B cell (primary cell): ENCODE measurements at regions not wholly inside any gene's neighbourhood (a gene's known extent, or its start where the extent isn't known, plus 50 kb on each side); places are given as distances from the start of the nearest gene placed in this dataset.

Experiments
- ATAC-seq: fragments of 200-7000 bp; cut with Tn5 transposase; one replicate; pipeline ENCODE4 v1.10.0; 2021; ENCODE audit warnings: low read depth, mild to moderate bottlenecking, moderate number of reproducible peaks, moderate library complexity
- CTCF ChIA-PET: fragments of 350-600 bp; sonication (Branson Sonifier 250); formaldehyde crosslinking; loops from one replicate; lab custom pipeline; 2021; ENCODE audit warnings: antibody characterized with exemption, inconsistent platforms; lab: Charles Lee
- POLR2A ChIA-PET: fragments of 350-600 bp; sonication (Branson Sonifier 250); formaldehyde crosslinking; loops from one replicate; lab custom pipeline; 2021; ENCODE audit warnings: antibody characterized with exemption; lab: Charles Lee
- DNase-seq: peaks from one replicate; pipeline ENCODE4 v3.0.0; 2013
- H2AFZ ChIP-seq: 2 replicates; pipeline ENCODE4 v1.6.1; 2012; ENCODE audit warnings: mild to moderate bottlenecking, low read depth, low read length; ENCODE audit not compliant: insufficient read depth, poor library complexity, severe bottlenecking
- H3K27ac ChIP-seq, 2 donors: 1 replicate in 1 of 2; 2 replicates in 1 of 2; pipeline ENCODE4 v1.5.1; 2012 to 2013; ENCODE audit warnings: low read length in 2 of 2, mild to moderate bottlenecking in 2 of 2, moderate library complexity in 1 of 2
- H3K27me3 ChIP-seq, 4 experiments: fragments of 200-600 bp in 1 of 4; sonication (generic) in 1 of 4; replicated peaks in 1 of 4; 1 replicate in 2 of 4; 2 replicates in 2 of 4; pipeline versions ENCODE4 v1.6.1 to v1.7.0; 2013 to 2016; ENCODE audit warnings: low read length in 3 of 4, mild to moderate bottlenecking in 2 of 4, mixed read lengths in 1 of 4, moderate library complexity in 1 of 4; ENCODE audit not compliant: insufficient read depth in 4 of 4, control insufficient read depth in 3 of 4; ENCODE audit errors: control extremely low read depth in 1 of 4
- H3K36me3 ChIP-seq, 2 experiments: replicated peaks in 1 of 2; 1 replicate in 1 of 2; 2 replicates in 1 of 2; pipeline versions ENCODE4 v1.6.1 to v1.7.1; 2013; ENCODE audit warnings: low read length in 1 of 2; ENCODE audit not compliant: insufficient read depth in 2 of 2, control insufficient read depth in 1 of 2; ENCODE audit errors: control extremely low read depth in 1 of 2, extremely low read depth in 1 of 2
- H3K4me1 ChIP-seq, 2 donors: fragments of 200-600 bp in 1 of 2; sonication (generic) in 1 of 2; 1 replicate in 1 of 2; 2 replicates in 1 of 2; pipeline versions ENCODE4 v1.5.1 to v1.6.1; 2013 to 2017; ENCODE audit warnings: low read length in 2 of 2; ENCODE audit not compliant: control insufficient read depth in 2 of 2, insufficient read depth in 2 of 2
- H3K4me2 ChIP-seq: replicated peaks from 2 replicates; pipeline ENCODE3; 2012; ENCODE audit warnings: mild to moderate bottlenecking, low read depth, low read length; ENCODE audit not compliant: poor library complexity, severe bottlenecking
- H3K4me3 ChIP-seq, 5 experiments: fragments of 200-600 bp in 1 of 5; sonication (generic) in 1 of 5; 1 replicate in 3 of 5; 2 replicates in 2 of 5; pipeline versions ENCODE4 v1.5.1 to v1.7.0; 2011 to 2016; ENCODE audit warnings: low read length in 4 of 5, mild to moderate bottlenecking in 4 of 5, low read depth in 2 of 5, control low read depth in 1 of 5, moderate library complexity in 1 of 5; ENCODE audit not compliant: insufficient read depth in 1 of 5; ENCODE audit errors: control extremely low read depth in 1 of 5, extremely low read depth in 1 of 5
- H3K79me2 ChIP-seq: fragments of 200-600 bp; sonication (generic); one replicate; pipeline ENCODE4 v1.6.0; 2016; ENCODE audit warnings: low read length; ENCODE audit not compliant: control insufficient read depth, insufficient read depth
- H3K9ac ChIP-seq: fragments of 200-600 bp; sonication (generic); 2 replicates; pipeline ENCODE4 v1.6.1; 2017; ENCODE audit warnings: mild to moderate bottlenecking, low read length, moderate library complexity
- H3K9me3 ChIP-seq, 3 donors: one replicate each; pipeline versions ENCODE4 v1.6.1 to v1.7.1; 2013; ENCODE audit warnings: low read length in 2 of 3; ENCODE audit not compliant: control insufficient read depth in 2 of 3, insufficient read depth in 1 of 3; ENCODE audit errors: control extremely low read depth in 1 of 3
- H4K20me1 ChIP-seq: 2 replicates; pipeline ENCODE4 v1.6.0; 2012; ENCODE audit warnings: mild to moderate bottlenecking, low read length; ENCODE audit not compliant: insufficient read depth, control insufficient read depth, poor library complexity, severe bottlenecking
- H3K27ac Mint-ChIP-seq: one replicate; pipeline ENCODE4 v1.8.0; 2021; ENCODE audit warnings: mixed read lengths
- H3K27me3 Mint-ChIP-seq: one replicate; pipeline ENCODE4 v1.8.0; 2021; ENCODE audit warnings: mixed read lengths
- H3K4me1 Mint-ChIP-seq: one replicate; pipeline ENCODE4 v1.8.0; 2021; ENCODE audit warnings: mixed read lengths
- H3K4me3 Mint-ChIP-seq: one replicate; pipeline ENCODE4 v1.8.0; 2021; ENCODE audit warnings: mixed read lengths
- H3K9me3 Mint-ChIP-seq: one replicate; pipeline ENCODE4 v1.8.0; 2022; ENCODE audit warnings: mixed read lengths; ENCODE audit not compliant: insufficient read depth
- CTCF ChIP-seq: fragments of 200-600 bp; IDR thresholded peaks from one replicate; pipeline ENCODE4 v1.8.0; 2022; ENCODE audit warnings: antibody characterized with exemption, mild to moderate bottlenecking
- EZH2 ChIP-seq: IDR thresholded peaks from 2 replicates; pipeline ENCODE4 v1.6.1; 2012; ENCODE audit warnings: borderline replicate concordance, low read depth, mild to moderate bottlenecking, moderate library complexity, low read length; ENCODE audit not compliant: insufficient read depth, poor library complexity, severe bottlenecking
- WGBS: methylation state at CpG from one replicate; pipeline ENCODE4 v1.1.5; 2013; ENCODE audit warnings: missing lambda C conversion rate; ENCODE audit not compliant: insufficient coverage; 5-methylcytosine and 5-hydroxymethylcytosine counted together
- intact Hi-C: fragments of 100-400 bp; cut with micrococcal nuclease; formaldehyde crosslinking; loops from one replicate; pipeline ENCODE4 v1.10.0; 2022

GRCh38 chr9:115879451-115879850, 274.1 kb upstream of the PAPPA start:
- Histone ChIP-seq H4K20me1 (no peaks in the 10 kb centered on the region), H3K9me3 (no peaks in the 10 kb centered on the region), H3K79me2 (no peaks in the 10 kb centered on the region), H3K27me3 (peaks cover 0 to 4% (median 0%) of the 10 kb centered on the region in 4 experiments), H3K4me2 (no peak overlapping the region), H3K36me3 (no peaks in the 10 kb centered on the region), H3K27ac (no peak overlapping the region), H3K4me3 (no peak overlapping the region), H3K4me1 (no peaks in the 10 kb centered on the region), H3K9ac (no peak overlapping the region), H2AFZ (no peak overlapping the region)
- Mint-ChIP-seq H3K9me3 (no peaks in the 10 kb centered on the region), H3K27ac (no peak overlapping the region), H3K27me3 (no peaks in the 10 kb centered on the region), H3K4me3 (no peak overlapping the region), H3K4me1 (no peaks in the 10 kb centered on the region)
- POLR2A ChIA-PET, result no interaction called here
- 60% methylated on average over 3 of the region's 3 CpGs for WGBS
- CTCF ChIA-PET, result no interaction called here
- DNase-seq (no peak), ATAC-seq (no peak)
- TF ChIP-seq EZH2, result no peak
- TF ChIP-seq CTCF, result no peak
- intact Hi-C loops, result no loop called here

- no peak overlapping the region for H3K27ac ChIP-seq
- H3K4me3 ChIP-seq, result no peak overlapping the region
- H2AFZ ChIP-seq, result no peak overlapping the region
- POLR2A ChIA-PET, result no interaction called here
- TF ChIP-seq EZH2, result no peak
- TF ChIP-seq CTCF, result no peak
- 65% methylated on average over 2 of the region's 5 CpGs for WGBS
- no peak overlapping the region for H3K27ac Mint-ChIP-seq
- CTCF ChIA-PET, result interaction anchor here (1.2 kb wide), 1 partner anchor 9 kb away, joined by 5 read pairs; no protein-coding TSS in a partner anchor
- H3K79me2 ChIP-seq, result no peaks in the 10 kb centered on the region
- H3K4me1 ChIP-seq, result no peaks in the 10 kb centered on the region
- ATAC-seq, result no peak
- no peak overlapping the region for H3K4me2 ChIP-seq
- H3K36me3 ChIP-seq, result no peaks in the 10 kb centered on the region
- no peaks in the 10 kb centered on the region for H3K9me3 ChIP-seq
- no peak for DNase-seq
- H3K9me3 Mint-ChIP-seq, result no peaks in the 10 kb centered on the region
- no peaks in the 10 kb centered on the region for H3K4me1 Mint-ChIP-seq
- H3K9ac ChIP-seq, result no peak overlapping the region
- intact Hi-C loops, result no loop called here
- H3K27me3 Mint-ChIP-seq, result no peaks in the 10 kb centered on the region
- H3K4me3 Mint-ChIP-seq, result no peak overlapping the region
- peaks cover 0 to 4% (median 0%) of the 10 kb centered on the region in 4 experiments for H3K27me3 ChIP-seq
- no peaks in the 10 kb centered on the region for H4K20me1 ChIP-seq
Observed at GRCh38 chr9:115880221-115880885, 273.2 kb upstream of the PAPPA start.
